Breast epithelium (tissue), 4 donors: ENCODE measurements at regions not wholly inside any gene's neighbourhood (a gene's known extent, or its start where the extent isn't known, plus 50 kb on each side); places are given as distances from the start of the nearest gene placed in this dataset.

Experiments used
- DNase-seq, 2 donors: peaks; one replicate each; pipeline ENCODE4 v3.0.0-alpha.2; 2019; ENCODE audit warnings: low spot score in 2 of 2
- H3K27ac ChIP-seq, 2 donors: fragments of 200-600 bp; sonication (generic) in 1 of 2; one replicate each; pipeline ENCODE4 v1.5.1; 2016 to 2019; ENCODE audit warnings: mild to moderate bottlenecking in 1 of 2
- H3K27me3 ChIP-seq, 2 donors: fragments of 200-600 bp; sonication (generic) in 1 of 2; one replicate each; pipeline versions ENCODE4 v1.5.1 to v1.6.0; 2017 to 2019; ENCODE audit warnings: control low read depth in 1 of 2, mild to moderate bottlenecking in 1 of 2
- H3K36me3 ChIP-seq: fragments of 200-600 bp; one replicate; pipeline ENCODE4 v1.5.1; 2019
- H3K4me1 ChIP-seq, 2 donors: fragments of 200-600 bp; sonication (generic); one replicate each; pipeline ENCODE4 v1.5.1; 2016 to 2019; ENCODE audit warnings: control low read depth in 1 of 2
- H3K4me3 ChIP-seq, 3 donors: fragments of 200-600 bp; sonication (generic); 1 replicate in 2 of 3; 2 replicates in 1 of 3; pipeline ENCODE4 v1.5.1; 2016 to 2019; ENCODE audit warnings: mild to moderate bottlenecking in 3 of 3, moderate library complexity in 2 of 3
- H3K9me3 ChIP-seq, 2 donors: fragments of 200-600 bp; sonication (generic) in 1 of 2; one replicate each; pipeline ENCODE4 v1.5.1; 2016 to 2019; ENCODE audit warnings: control low read depth in 1 of 2
- POLR2A ChIP-seq: fragments of 450-650 bp; IDR thresholded peaks from one replicate; pipeline ENCODE4 v1.6.1; 2016; ENCODE audit warnings: antibody characterized with exemption, mild to moderate bottlenecking, moderate library complexity
- POLR2AphosphoS5 ChIP-seq, 3 donors: sonication (generic); formaldehyde crosslinking; IDR thresholded peaks; one replicate each; pipeline ENCODE4 v1.6.1; 2017; ENCODE audit warnings: antibody characterized with exemption in 3 of 3
- intact Hi-C: fragments of 100-400 bp; cut with DNase I; formaldehyde crosslinking; loops from one replicate; pipeline ENCODE4 v1.15.1; 2023; ENCODE audit warnings: low total_unique reads
- TF ChIP-seq, protein P1 (sequence below), 3 donors: fragments of 450-650 bp; IDR thresholded peaks; one replicate each; pipeline ENCODE4 v1.5.1; 2016 to 2017; ENCODE audit warnings: antibody characterized with exemption in 3 of 3, mild to moderate bottlenecking in 3 of 3, moderate library complexity in 3 of 3

DNA sequence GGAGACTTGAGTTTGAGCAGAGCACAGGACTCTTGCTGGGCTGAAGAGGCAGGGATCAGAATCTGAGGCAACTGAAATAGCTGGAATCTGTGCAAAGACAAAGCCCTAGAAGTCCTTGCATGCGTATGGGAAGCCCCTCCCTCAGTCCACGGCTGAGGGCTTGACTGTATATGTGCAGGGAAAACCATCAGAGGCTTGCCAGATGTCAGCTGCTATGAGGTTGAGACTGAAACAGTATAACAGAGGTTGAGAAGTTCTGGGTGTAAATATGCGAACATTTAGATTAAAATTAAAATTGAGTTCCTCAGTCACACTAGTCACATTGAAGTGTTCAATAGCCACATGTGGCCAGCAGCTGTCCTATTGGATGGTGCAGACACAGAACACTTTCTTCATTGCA lies 108.8 kb upstream of the NEDD9 start:
- TF ChIP-seq, protein P1, sequence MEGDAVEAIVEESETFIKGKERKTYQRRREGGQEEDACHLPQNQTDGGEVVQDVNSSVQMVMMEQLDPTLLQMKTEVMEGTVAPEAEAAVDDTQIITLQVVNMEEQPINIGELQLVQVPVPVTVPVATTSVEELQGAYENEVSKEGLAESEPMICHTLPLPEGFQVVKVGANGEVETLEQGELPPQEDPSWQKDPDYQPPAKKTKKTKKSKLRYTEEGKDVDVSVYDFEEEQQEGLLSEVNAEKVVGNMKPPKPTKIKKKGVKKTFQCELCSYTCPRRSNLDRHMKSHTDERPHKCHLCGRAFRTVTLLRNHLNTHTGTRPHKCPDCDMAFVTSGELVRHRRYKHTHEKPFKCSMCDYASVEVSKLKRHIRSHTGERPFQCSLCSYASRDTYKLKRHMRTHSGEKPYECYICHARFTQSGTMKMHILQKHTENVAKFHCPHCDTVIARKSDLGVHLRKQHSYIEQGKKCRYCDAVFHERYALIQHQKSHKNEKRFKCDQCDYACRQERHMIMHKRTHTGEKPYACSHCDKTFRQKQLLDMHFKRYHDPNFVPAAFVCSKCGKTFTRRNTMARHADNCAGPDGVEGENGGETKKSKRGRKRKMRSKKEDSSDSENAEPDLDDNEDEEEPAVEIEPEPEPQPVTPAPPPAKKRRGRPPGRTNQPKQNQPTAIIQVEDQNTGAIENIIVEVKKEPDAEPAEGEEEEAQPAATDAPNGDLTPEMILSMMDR (IDR thresholded peaks at IDR 0.05) = no peak
- no peak for TF ChIP-seq POLR2AphosphoS5 (IDR thresholded peaks at IDR 0.05)
- TF ChIP-seq POLR2A = no peak
- no peaks in the 10 kb centered on the region for H3K36me3 ChIP-seq
- no peak overlapping the region for H3K4me3 ChIP-seq
- no peaks in the 10 kb centered on the region for H3K27me3 ChIP-seq
- H3K9me3 ChIP-seq = no peaks in the 10 kb centered on the region
- DNase-seq = no peak
- H3K4me1 ChIP-seq = no peaks in the 10 kb centered on the region
- H3K27ac ChIP-seq = no peak overlapping the region
- intact Hi-C loops = no loop called here

DNA sequence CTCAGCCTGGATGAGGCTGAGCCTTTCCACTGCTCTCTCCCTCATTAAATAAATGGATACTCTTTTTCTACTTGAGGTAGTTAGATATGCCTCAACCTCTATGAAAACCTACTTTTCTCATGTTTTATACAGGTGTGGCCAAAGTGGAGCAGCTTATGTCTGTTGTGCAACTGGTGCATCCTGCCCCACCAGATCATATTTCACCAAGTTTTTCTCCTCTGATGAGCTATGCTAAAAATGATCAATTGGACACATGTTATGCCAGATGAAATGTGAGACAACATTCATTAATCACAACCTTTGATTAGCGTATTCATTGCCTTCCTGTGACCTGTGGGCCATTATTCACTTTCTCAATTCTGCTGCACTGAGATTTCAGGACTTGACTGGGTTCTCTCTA lies 106.9 kb upstream of the NEDD9 start:
- Histone ChIP-seq H3K36me3 (no peaks in the 10 kb centered on the region), H3K9me3 (no peaks in the 10 kb centered on the region), H3K27ac (no peak overlapping the region), H3K4me1 (no peaks in the 10 kb centered on the region), H3K4me3 (no peak overlapping the region), H3K27me3 (no peaks in the 10 kb centered on the region)
- TF ChIP-seq POLR2A (no peak), POLR2AphosphoS5 (IDR thresholded peaks at IDR 0.05) (no peak)
- TF ChIP-seq, protein P1 (IDR thresholded peaks at IDR 0.05) = no peak
- DNase-seq = no peak
- intact Hi-C loops = no loop called here

DNA sequence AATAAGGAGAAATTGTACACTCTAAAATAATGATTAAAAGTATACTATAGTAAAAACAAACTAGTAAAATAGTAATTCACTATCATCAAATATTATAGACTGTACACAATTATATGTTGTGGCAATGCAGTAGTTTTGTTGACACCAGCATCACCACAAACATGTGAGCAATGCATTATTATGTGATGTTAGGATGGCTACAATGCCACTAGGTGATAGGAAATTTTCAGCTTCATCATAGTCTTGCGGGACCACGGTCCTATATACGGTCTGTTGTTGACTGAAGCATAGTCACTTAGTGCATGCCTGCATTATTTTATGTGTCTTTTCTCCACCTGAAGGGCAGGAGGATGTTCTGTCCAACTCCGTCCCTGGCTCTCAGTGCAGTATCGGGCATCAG lies 104.8 kb upstream of the NEDD9 start:
- no peak for DNase-seq
- Histone ChIP-seq H3K4me3 (no peak overlapping the region), H3K4me1 (no peaks in the 10 kb centered on the region), H3K9me3 (no peaks in the 10 kb centered on the region), H3K36me3 (no peaks in the 10 kb centered on the region), H3K27me3 (no peaks in the 10 kb centered on the region), H3K27ac (no peak overlapping the region)
- TF ChIP-seq, protein P1 (IDR thresholded peaks at IDR 0.05) = no peak
- TF ChIP-seq POLR2AphosphoS5 (IDR thresholded peaks at IDR 0.05) (no peak), POLR2A (no peak)
- intact Hi-C loops = no loop called here

DNA sequence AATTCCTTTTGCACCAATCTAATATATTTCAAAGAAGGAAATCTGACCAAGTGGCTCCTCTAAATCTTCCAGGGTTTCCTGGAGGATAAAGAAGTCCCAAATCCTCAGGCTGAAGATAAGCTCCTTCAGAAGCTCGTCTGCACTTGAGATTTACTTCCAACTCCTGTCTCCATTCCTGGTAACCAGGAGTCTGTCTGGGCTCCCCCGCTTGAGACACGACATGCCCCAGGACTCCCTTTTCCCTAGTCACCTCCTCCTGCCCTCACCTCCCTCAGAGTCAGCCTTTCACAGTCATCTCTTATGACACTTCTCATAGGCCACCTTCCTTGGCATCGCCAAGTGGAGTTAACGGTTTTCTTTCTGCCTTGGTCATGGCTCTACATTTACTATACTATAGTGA lies 103.4 kb upstream of the NEDD9 start:
- H3K4me3 ChIP-seq = no peak overlapping the region
- no peak for TF ChIP-seq POLR2AphosphoS5 (IDR thresholded peaks at IDR 0.05)
- TF ChIP-seq, protein P1 (IDR thresholded peaks at IDR 0.05) = no peak
- TF ChIP-seq POLR2A = no peak

DNA sequence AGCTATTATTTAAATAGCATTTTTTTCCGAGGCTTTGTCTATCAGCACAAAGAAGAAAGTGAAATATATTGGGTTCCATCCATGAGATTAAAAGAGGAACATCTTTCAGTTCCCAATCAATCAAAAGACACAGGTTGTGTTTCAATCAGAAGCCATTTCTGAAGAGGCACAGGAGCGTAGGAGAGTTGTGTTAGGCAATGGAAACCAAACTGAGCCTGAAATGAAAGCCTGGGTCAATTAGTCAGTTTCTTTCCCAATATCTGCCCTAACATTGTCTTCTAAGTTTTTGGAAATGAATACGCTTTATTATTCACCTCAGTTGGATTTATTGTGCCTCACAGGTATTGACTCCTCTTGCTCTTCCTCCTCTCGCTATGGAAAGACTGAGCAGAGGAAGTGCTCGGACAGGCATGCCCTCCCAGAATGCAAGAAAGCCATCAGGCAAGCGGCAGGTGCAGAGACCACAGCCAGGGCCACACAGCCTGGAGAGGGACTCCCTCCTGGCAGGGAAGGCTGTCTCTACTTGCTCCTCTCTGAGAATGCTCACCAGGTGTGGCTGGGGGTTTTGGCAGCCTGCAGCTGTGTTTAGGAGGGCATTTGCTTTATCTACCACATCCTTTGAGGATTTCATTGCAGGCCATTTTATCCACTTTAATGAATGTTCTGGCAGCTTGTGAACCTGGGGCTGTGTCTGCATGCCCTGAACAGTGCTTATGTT lies 100.8 kb upstream of the NEDD9 start:
- Histone ChIP-seq H3K27ac (no peak overlapping the region), H3K36me3 (no peaks in the 10 kb centered on the region), H3K9me3 (no peaks in the 10 kb centered on the region), H3K4me3 (no peak overlapping the region), H3K4me1 (peaks cover 0 to 8% of the 10 kb centered on the region in 2 donors), H3K27me3 (no peaks in the 10 kb centered on the region)
- DNase-seq = no peak
- TF ChIP-seq, protein P1 (IDR thresholded peaks at IDR 0.05) = no peak
- TF ChIP-seq POLR2AphosphoS5 (IDR thresholded peaks at IDR 0.05) (no peak), POLR2A (no peak)
- intact Hi-C loops = no loop called here

More for the DNA sequence above, 103.4 kb upstream of the NEDD9 start:
- DNase-seq = no peak
- H3K27ac ChIP-seq = no peak overlapping the region
- H3K4me1 ChIP-seq = peaks cover 0 to 2% of the 10 kb centered on the region in 2 donors
- no peaks in the 10 kb centered on the region for H3K9me3 ChIP-seq
- intact Hi-C loops = no loop called here
- no peaks in the 10 kb centered on the region for H3K36me3 ChIP-seq
- no peaks in the 10 kb centered on the region for H3K27me3 ChIP-seq
